ENCODE measurements at regions not wholly inside any gene's neighbourhood (a gene's known extent, or its start where the extent isn't known, plus 50 kb on each side); places are given as distances from the start of the nearest gene placed in this dataset.

- Histone ChIP-seq H3K56ac (replicated peaks; ENCODE audit: insufficient read length, low read depth, low read length) (no peak overlapping the region), H2AFZ (ENCODE audit: low read length) (no peak overlapping the region), H3K14ac (ENCODE audit: insufficient read length) (no peak overlapping the region), H3K79me2 (ENCODE audit: control insufficient read depth in 1 of 2, insufficient read depth in 2 of 2, low read length in 2 of 2) (no peaks in the 10 kb centered on the region), H3K27ac (ENCODE audit: low read depth, low read length) (no peak overlapping the region), H3K4me1 (replicated peaks in 1 of 4; ENCODE audit: control insufficient read depth in 3 of 4, insufficient read depth in 4 of 4, low read length in 3 of 4) (no peaks in the 10 kb centered on the region), H3K79me1 (ENCODE audit: low read depth, low read length) (no peaks in the 10 kb centered on the region), H3K4me2 (ENCODE audit: insufficient read depth in 1 of 2, low read depth in 2 of 2, low read length in 2 of 2) (no peak overlapping the region), H2BK12ac (ENCODE audit: low read depth, low read length) (no peak overlapping the region), H3K27me3 (replicated peaks in 1 of 4; ENCODE audit: control insufficient read depth in 3 of 4, extremely low read depth in 1 of 4, insufficient read depth in 3 of 4, low read length in 3 of 4) (no peaks in the 10 kb centered on the region), H2BK5ac (ENCODE audit: low read depth, low read length) (no peak overlapping the region), H3K9me3 (ENCODE audit: insufficient read depth in 2 of 2, low read depth in 1 of 2, low read length in 1 of 2) (no peaks in the 10 kb centered on the region), H2BK120ac (replicated peaks; ENCODE audit: low read depth, low read length) (no peak overlapping the region), H2BK20ac (ENCODE audit: low read length) (no peak overlapping the region), H4K8ac (ENCODE audit: extremely low read depth, insufficient read depth, low read length) (no peak overlapping the region), H3K36me3 (ENCODE audit: control insufficient read depth in 2 of 4, insufficient read depth in 4 of 4, low read length in 3 of 4) (no peaks in the 10 kb centered on the region), H2AK5ac (ENCODE audit: low read depth, low read length) (no peak overlapping the region), H4K91ac (replicated peaks; ENCODE audit: insufficient read length, low read length) (no peak overlapping the region), H3K18ac (ENCODE audit: extremely low read depth, low read length) (no peak overlapping the region), H3K4me3 (ENCODE audit: extremely low read depth in 1 of 4, insufficient read depth in 2 of 4, low read depth in 3 of 4, low read length in 4 of 4) (no peak overlapping the region), H2BK15ac (ENCODE audit: low read length) (no peak overlapping the region), H4K5ac (ENCODE audit: insufficient read length, low read depth, low read length) (no peak overlapping the region), H4K20me1 (replicated peaks in 1 of 2; ENCODE audit: control insufficient read depth in 1 of 2, insufficient read depth in 2 of 2, low read length in 2 of 2) (no peaks in the 10 kb centered on the region), H3K4ac (replicated peaks; ENCODE audit: insufficient read length, low read depth, low read length) (no peak overlapping the region), H3K23ac (ENCODE audit: insufficient read length) (no peak overlapping the region), H3K23me2 (ENCODE audit: low read depth, low read length) (no peaks in the 10 kb centered on the region), H3K9ac (replicated peaks in 1 of 4; ENCODE audit: extremely low read depth in 1 of 4, low read depth in 3 of 4, low read length in 3 of 4) (no peak overlapping the region)
- no peak for DNase-seq (ENCODE audit: low read depth in 1 of 2, low spot score in 2 of 2)
- ChIA-PET POLR2A (ENCODE audit: partially characterized antibody) (interaction anchor here (0.6 kb wide), 1 partner anchor 432 kb away, joined by 3 read pairs; no protein-coding TSS in a partner anchor), CTCF (ENCODE audit: partially characterized antibody) (interaction anchor here (1.1 kb wide), 1 partner anchor 21 kb away, joined by 3 read pairs; no protein-coding TSS in a partner anchor)
- no peak for FAIRE-seq
- 89% methylated on average over 3 of the region's 3 CpGs; no CpG with 5 or more reads in 1 of the 2 experiments for WGBS, 2 experiments (ENCODE audit: extremely low coverage in 1 of 2, insufficient coverage in 1 of 2, insufficient read length in 1 of 2, insufficient replicate concordance in 2 of 2, low coverage in 1 of 2, low lambda C conversion rate in 2 of 2, missing lambda C conversion rate in 1 of 2)
- TF ChIP-seq MAFK (IDR thresholded peaks at IDR 0.05; ENCODE audit: low read depth, low read length) (no peak), BACH1 (IDR thresholded peaks at IDR 0.05; ENCODE audit: low read length) (no peak), CHD2 (IDR thresholded peaks at IDR 0.05; ENCODE audit: low read length) (no peak), RNF2 (IDR thresholded peaks at IDR 0.05; ENCODE audit: borderline replicate concordance, low read depth, low read length, missing control alignments, poor library complexity, severe bottlenecking) (no peak), YY1 (IDR thresholded peaks at IDR 0.05; ENCODE audit: low read depth, low read length) (no peak), PHF8 (conservative IDR thresholded peaks at IDR 0.05; ENCODE audit: low read depth, low read length) (no peak), ZNF274 (IDR thresholded peaks at IDR 0.05; ENCODE audit: borderline replicate concordance, extremely low read depth, low read length) (no peak), TEAD4 (IDR thresholded peaks at IDR 0.05; ENCODE audit: low read depth, low read length) (no peak), TAF7 (optimal IDR thresholded peaks at IDR 0.05; ENCODE audit: borderline replicate concordance, low read depth, low read length) (no peak), GABPA (IDR thresholded peaks at IDR 0.05; ENCODE audit: borderline replicate concordance, insufficient read depth, low read length) (no peak), NANOG (IDR thresholded peaks at IDR 0.05; ENCODE audit: insufficient read depth, low read depth, low read length, poor library complexity, severe bottlenecking) (no peak), SUZ12 (IDR thresholded peaks at IDR 0.05; ENCODE audit: low read length) (no peak), CBX5 (IDR thresholded peaks at IDR 0.05; ENCODE audit: low read depth, low read length) (no peak), CBX8 (IDR thresholded peaks at IDR 0.05; ENCODE audit: borderline replicate concordance, low read depth, low read length) (no peak)
Measured at GRCh38 chr7:69489533-69489932, 108.7 kb upstream of the AUTS2 start.

Measured in H1 (cell line).